H1 (cell line): ENCODE measurements at regions not wholly inside any gene's neighbourhood (a gene's known extent, or its start where the extent isn't known, plus 50 kb on each side); places are given as distances from the start of the nearest gene placed in this dataset.

Experiments
- CTCF ChIA-PET: fragments of 300-600 bp; sonication (Branson Sonifier 250); formaldehyde crosslinking; loops from one replicate; lab custom pipeline; 2021; ENCODE audit not compliant: partially characterized antibody; lab: Charles Lee
- POLR2A ChIA-PET: fragments of 300-600 bp; sonication (Branson Sonifier 250); formaldehyde crosslinking; loops from one replicate; lab custom pipeline; 2021; ENCODE audit warnings: inconsistent platforms; ENCODE audit not compliant: partially characterized antibody; lab: Charles Lee
- DNase-seq, 2 experiments: peaks; one replicate each; pipeline versions ENCODE4 v3.0.0 to v3.0.0-alpha.2; 2010 to 2022; ENCODE audit warnings: low spot score in 2 of 2, low read depth in 1 of 2, mixed read lengths in 1 of 2
- FAIRE-seq: peaks from 2 replicates; lab custom pipeline; 2011; peaks lifted over from hg19 to GRCh38; lab: Jason Lieb, UNC
- H2AFZ ChIP-seq: 2 replicates; pipeline ENCODE4 v1.8.1; 2012; ENCODE audit warnings: low read length, inconsistent platforms
- H2AK5ac ChIP-seq: 2 replicates; pipeline ENCODE4 v1.6.1; 2013; ENCODE audit warnings: low read depth, low read length
- H2BK120ac ChIP-seq: replicated peaks from 2 replicates; pipeline ENCODE3; 2013; ENCODE audit warnings: low read depth, low read length, inconsistent platforms
- H2BK12ac ChIP-seq: 2 replicates; pipeline ENCODE4 v1.6.1; 2013; ENCODE audit warnings: low read depth, low read length
- H2BK15ac ChIP-seq: 2 replicates; pipeline ENCODE4 v1.6.1; 2013; ENCODE audit warnings: low read length
- H2BK20ac ChIP-seq: 2 replicates; pipeline ENCODE4 v1.6.1; 2013; ENCODE audit warnings: low read length
- H2BK5ac ChIP-seq: 2 replicates; pipeline ENCODE4 v1.6.1; 2013; ENCODE audit warnings: low read depth, low read length
- H3K14ac ChIP-seq: 2 replicates; pipeline ENCODE4 v1.6.1; 2013; ENCODE audit warnings: inconsistent platforms; ENCODE audit not compliant: insufficient read length
- H3K18ac ChIP-seq: 2 replicates; pipeline ENCODE4 v1.6.1; 2013; ENCODE audit warnings: low read length; ENCODE audit errors: extremely low read depth
- H3K23ac ChIP-seq: 2 replicates; pipeline ENCODE4 v1.6.1; 2013; ENCODE audit warnings: inconsistent platforms; ENCODE audit not compliant: insufficient read length
- H3K23me2 ChIP-seq: 2 replicates; pipeline ENCODE4 v1.6.1; 2013; ENCODE audit warnings: low read depth, low read length
- H3K27ac ChIP-seq: 2 replicates; pipeline ENCODE4 v1.6.1; 2011; ENCODE audit warnings: low read depth, low read length, inconsistent platforms
- H3K27me3 ChIP-seq, 4 experiments: replicated peaks in 1 of 4; 1 replicate in 1 of 4; 2 replicates in 3 of 4; pipeline versions ENCODE4 v1.6.1 to v1.8.1; 2011 to 2013; ENCODE audit warnings: low read length in 3 of 4, mild to moderate bottlenecking in 3 of 4, inconsistent platforms in 2 of 4, mixed read lengths in 2 of 4, moderate library complexity in 1 of 4; ENCODE audit not compliant: control insufficient read depth in 3 of 4, insufficient read depth in 3 of 4; ENCODE audit errors: extremely low read depth in 1 of 4
- H3K36me3 ChIP-seq, 4 experiments: 2 replicates each; pipeline versions ENCODE4 v1.6.1 to v1.8.1; 2011 to 2013; ENCODE audit warnings: mild to moderate bottlenecking in 4 of 4, low read length in 3 of 4, moderate library complexity in 2 of 4, control low read depth in 1 of 4, inconsistent platforms in 1 of 4; ENCODE audit not compliant: insufficient read depth in 4 of 4, control insufficient read depth in 2 of 4
- H3K4ac ChIP-seq: replicated peaks from 2 replicates; pipeline ENCODE3; 2013; ENCODE audit warnings: low read length, low read depth, mixed read lengths, inconsistent platforms; ENCODE audit not compliant: insufficient read length
- H3K4me1 ChIP-seq, 4 experiments: replicated peaks in 1 of 4; 1 replicate in 1 of 4; 2 replicates in 3 of 4; pipeline versions ENCODE4 v1.6.1 to v1.8.1; 2011 to 2013; ENCODE audit warnings: low read length in 3 of 4, inconsistent platforms in 2 of 4, mixed read lengths in 1 of 4; ENCODE audit not compliant: insufficient read depth in 4 of 4, control insufficient read depth in 3 of 4
- H3K4me2 ChIP-seq, 2 experiments: 2 replicates each; pipeline versions ENCODE4 v1.6.1 to v1.8.1; 2011 to 2013; ENCODE audit warnings: low read depth in 2 of 2, low read length in 2 of 2, control low read depth in 1 of 2, inconsistent platforms in 1 of 2, mild to moderate bottlenecking in 1 of 2; ENCODE audit not compliant: insufficient read depth in 1 of 2
- H3K4me3 ChIP-seq, 4 experiments: fragments of 200-600, 300-600 bp in 1 of 4; sonication (generic), shearing (Covaris generic), sonication (Bioruptor Twin) in 1 of 4; 2 replicates each; pipeline versions ENCODE4 v1.5.1 to v1.8.1; 2011 to 2016; ENCODE audit warnings: low read length in 4 of 4, low read depth in 3 of 4, control low read depth in 2 of 4, inconsistent platforms in 2 of 4, mild to moderate bottlenecking in 2 of 4, mixed read lengths in 1 of 4, moderate library complexity in 1 of 4; ENCODE audit not compliant: insufficient read depth in 2 of 4; ENCODE audit errors: extremely low read depth in 1 of 4
- H3K56ac ChIP-seq: replicated peaks from 2 replicates; pipeline ENCODE3; 2013; ENCODE audit warnings: low read depth, mild to moderate bottlenecking, mixed read lengths, low read length, inconsistent platforms; ENCODE audit not compliant: insufficient read length
- H3K79me1 ChIP-seq: 2 replicates; pipeline ENCODE4 v1.6.1; 2013; ENCODE audit warnings: low read depth, low read length, control low read depth
- H3K79me2 ChIP-seq, 2 experiments: 2 replicates each; pipeline versions ENCODE4 v1.6.1 to v1.8.1; 2012 to 2013; ENCODE audit warnings: low read length in 2 of 2, mild to moderate bottlenecking in 2 of 2, inconsistent platforms in 1 of 2; ENCODE audit not compliant: insufficient read depth in 2 of 2, control insufficient read depth in 1 of 2
- H3K9ac ChIP-seq, 4 experiments: replicated peaks in 1 of 4; 1 replicate in 1 of 4; 2 replicates in 3 of 4; pipeline versions ENCODE4 v1.6.1 to v1.8.1; 2011 to 2013; ENCODE audit warnings: low read depth in 3 of 4, low read length in 3 of 4, control low read depth in 2 of 4, mild to moderate bottlenecking in 2 of 4, moderate library complexity in 2 of 4, inconsistent platforms in 1 of 4; ENCODE audit errors: extremely low read depth in 1 of 4
- H3K9me3 ChIP-seq, 2 experiments: 2 replicates each; pipeline versions ENCODE4 v1.6.1 to v1.8.1; 2012 to 2013; ENCODE audit warnings: mild to moderate bottlenecking in 2 of 2, moderate library complexity in 2 of 2, control low read depth in 1 of 2, inconsistent platforms in 1 of 2, low read depth in 1 of 2, low read length in 1 of 2, mixed read lengths in 1 of 2; ENCODE audit not compliant: insufficient read depth in 2 of 2
- H4K20me1 ChIP-seq, 2 experiments: replicated peaks in 1 of 2; 2 replicates each; pipeline versions ENCODE3 to v1.8.1; 2011 to 2013; ENCODE audit warnings: inconsistent platforms in 2 of 2, low read length in 2 of 2, mild to moderate bottlenecking in 1 of 2; ENCODE audit not compliant: insufficient read depth in 2 of 2, control insufficient read depth in 1 of 2
- H4K5ac ChIP-seq: 2 replicates; pipeline ENCODE4 v1.6.1; 2013; ENCODE audit warnings: low read length, low read depth, mixed read lengths, inconsistent platforms; ENCODE audit not compliant: insufficient read length
- H4K8ac ChIP-seq: 2 replicates; pipeline ENCODE4 v1.8.0; 2013; ENCODE audit warnings: mild to moderate bottlenecking, moderate library complexity, low read length, inconsistent platforms; ENCODE audit not compliant: insufficient read depth; ENCODE audit errors: extremely low read depth
- H4K91ac ChIP-seq: replicated peaks from 2 replicates; pipeline ENCODE3; 2013; ENCODE audit warnings: low read length, mixed read lengths, inconsistent platforms; ENCODE audit not compliant: insufficient read length
- FOSL1 ChIP-seq: IDR thresholded peaks from 2 replicates; pipeline ENCODE4 v1.6.1; 2011; ENCODE audit warnings: mild to moderate bottlenecking, low read depth, low read length, moderate library complexity; ENCODE audit not compliant: insufficient read depth
- MAFK ChIP-seq: IDR thresholded peaks from 2 replicates; pipeline ENCODE4 v1.6.1; 2012; ENCODE audit warnings: low read depth, mild to moderate bottlenecking, improper control_type of control experiment, low read length
- RNF2 ChIP-seq: fragments of 200-900, 300-1000 bp; sonication (generic); IDR thresholded peaks from 2 replicates; pipeline ENCODE4 v1.7.1; 2016; ENCODE audit warnings: borderline replicate concordance, low read depth, mild to moderate bottlenecking, antibody characterized with exemption, low read length; ENCODE audit not compliant: poor library complexity, severe bottlenecking; ENCODE audit errors: missing control alignments
- RXRA ChIP-seq: IDR thresholded peaks from 2 replicates; pipeline ENCODE4 v1.6.1; 2011; ENCODE audit warnings: low read depth, mild to moderate bottlenecking, low read length, moderate library complexity; ENCODE audit not compliant: insufficient read depth
- WGBS, 2 experiments: shearing (Covaris generic) in 1 of 2; methylation state at CpG; one replicate each; pipeline versions ENCODE4 v1.1.6 to v1.1.7; 2013 to 2015; ENCODE audit warnings: low lambda C conversion rate in 2 of 2, mixed read lengths in 2 of 2, inconsistent platforms in 1 of 2, low coverage in 1 of 2, missing lambda C conversion rate in 1 of 2; ENCODE audit not compliant: insufficient replicate concordance in 2 of 2, insufficient coverage in 1 of 2, insufficient read length in 1 of 2; ENCODE audit errors: extremely low coverage in 1 of 2, missing lambda C conversion rate in 1 of 2; 5-methylcytosine and 5-hydroxymethylcytosine counted together
- TF ChIP-seq, protein P1 (sequence below): IDR thresholded peaks from 2 replicates; pipeline ENCODE4 v1.6.1; 2012; ENCODE audit warnings: low read length, inconsistent platforms

DNA sequence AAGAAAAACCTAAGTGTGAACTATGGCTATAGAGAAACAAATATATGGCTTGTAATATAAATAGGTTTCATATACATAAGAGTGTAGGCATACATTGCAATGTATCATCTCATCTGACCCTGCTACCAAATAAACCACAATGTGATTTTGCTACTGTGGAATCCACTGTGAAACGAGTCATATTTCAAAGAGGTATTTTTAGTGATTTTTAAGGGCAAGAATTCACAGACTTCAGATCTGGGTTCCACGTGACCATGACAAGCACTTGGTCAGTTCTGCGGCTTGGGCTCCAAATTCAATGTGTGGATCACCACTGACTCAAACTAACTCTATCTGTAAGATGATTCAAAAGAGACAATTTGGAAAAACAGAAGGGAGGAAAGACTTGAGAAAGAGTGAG is 147.0 kb upstream of the ERG start:
- TF ChIP-seq FOSL1: no peak
- TF ChIP-seq, protein P1, sequence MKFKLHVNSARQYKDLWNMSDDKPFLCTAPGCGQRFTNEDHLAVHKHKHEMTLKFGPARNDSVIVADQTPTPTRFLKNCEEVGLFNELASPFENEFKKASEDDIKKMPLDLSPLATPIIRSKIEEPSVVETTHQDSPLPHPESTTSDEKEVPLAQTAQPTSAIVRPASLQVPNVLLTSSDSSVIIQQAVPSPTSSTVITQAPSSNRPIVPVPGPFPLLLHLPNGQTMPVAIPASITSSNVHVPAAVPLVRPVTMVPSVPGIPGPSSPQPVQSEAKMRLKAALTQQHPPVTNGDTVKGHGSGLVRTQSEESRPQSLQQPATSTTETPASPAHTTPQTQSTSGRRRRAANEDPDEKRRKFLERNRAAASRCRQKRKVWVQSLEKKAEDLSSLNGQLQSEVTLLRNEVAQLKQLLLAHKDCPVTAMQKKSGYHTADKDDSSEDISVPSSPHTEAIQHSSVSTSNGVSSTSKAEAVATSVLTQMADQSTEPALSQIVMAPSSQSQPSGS: no peak
- no peak for TF ChIP-seq RNF2
- no peak for TF ChIP-seq RXRA
- TF ChIP-seq MAFK: no peak

More for the DNA sequence above, 147.0 kb upstream of the ERG start:
- Histone ChIP-seq H3K9me3 (no peaks in the 10 kb centered on the region), H3K4me1 (peaks cover 6 to 17% (median 11%) of the 10 kb centered on the region in 4 experiments; a peak in 6 of 7 replicates), H2BK5ac (no peak overlapping the region), H4K5ac (no peak overlapping the region), H2BK20ac (no peak overlapping the region), H3K14ac (no peak overlapping the region), H3K27me3 (no peaks in the 10 kb centered on the region; a peak in 1 of 7 replicates), H3K23me2 (no peaks in the 10 kb centered on the region), H3K79me2 (no peaks in the 10 kb centered on the region), H2AFZ (no peak overlapping the region), H4K8ac (no peak overlapping the region), H3K36me3 (no peaks in the 10 kb centered on the region), H3K9ac (no peak overlapping the region), H3K4me2 (no peak overlapping the region), H4K91ac (no peak overlapping the region), H3K79me1 (no peaks in the 10 kb centered on the region), H3K27ac (no peak overlapping the region), H2BK12ac (no peak overlapping the region), H3K4me3 (no peak overlapping the region), H3K18ac (no peak overlapping the region), H3K4ac (no peak overlapping the region), H2BK15ac (no peak overlapping the region), H3K23ac (no peak overlapping the region), H2BK120ac (no peak overlapping the region), H4K20me1 (no peaks in the 10 kb centered on the region), H3K56ac (no peak overlapping the region), H2AK5ac (no peak overlapping the region)
- CTCF ChIA-PET: no interaction called here
- POLR2A ChIA-PET: no interaction called here
- 90% methylated on average over 3 of the region's 3 CpGs; no CpG with 5 or more reads in 1 of the 2 experiments for WGBS, 2 experiments
- no peak for FAIRE-seq
- DNase-seq: no peak
